MCF 10A (cell line): ENCODE measurements at regions not wholly inside any gene's neighbourhood (a gene's known extent, or its start where the extent isn't known, plus 50 kb on each side); places are given as distances from the start of the nearest gene placed in this dataset.

Experiments used
- BruUV-seq: library from RNA; stranded (reverse); fragments of 400-500 nt; replicated peaks from 2 replicates; lab custom pipeline; 2021; lab: Mats Ljungman, UMichigan
- CTCF ChIA-PET: fragments of 300-600 bp; sonication (Branson Sonifier 250); formaldehyde crosslinking; extraction: SDS; loops from one replicate; lab custom pipeline; 2021; ENCODE audit warnings: antibody characterized with exemption, inconsistent platforms; lab: Yijun Ruan, JAX
- POLR2A ChIA-PET: fragments of 300-600, 350-650 bp; sonication (Branson Sonifier 250); formaldehyde crosslinking; extraction: SDS; loops from one replicate; lab custom pipeline; 2020; ENCODE audit warnings: antibody characterized with exemption, inconsistent platforms; lab: Yijun Ruan, JAX
- DNase-seq: peaks from one replicate; pipeline ENCODE4 v3.0.0-alpha.2; 2018; ENCODE audit not compliant: unreplicated experiment
- H3K27ac Mint-ChIP-seq: one replicate; pipeline ENCODE4 v1.8.0; 2022; ENCODE audit warnings: mild to moderate bottlenecking, low read depth, mixed read lengths; ENCODE audit not compliant: unreplicated experiment
- H3K27me3 Mint-ChIP-seq: one replicate; pipeline ENCODE4 v1.8.0; 2022; ENCODE audit warnings: mixed read lengths; ENCODE audit not compliant: insufficient read depth, unreplicated experiment
- H3K36me3 Mint-ChIP-seq: one replicate; pipeline ENCODE4 v1.8.0; 2022; ENCODE audit warnings: mild to moderate bottlenecking, moderate library complexity, mixed read lengths; ENCODE audit not compliant: insufficient read depth, unreplicated experiment
- H3K4me1 Mint-ChIP-seq: one replicate; pipeline ENCODE4 v1.8.0; 2022; ENCODE audit warnings: mixed read lengths; ENCODE audit not compliant: insufficient read depth, unreplicated experiment
- H3K4me3 Mint-ChIP-seq: one replicate; pipeline ENCODE4 v1.8.0; 2022; ENCODE audit warnings: mild to moderate bottlenecking, moderate library complexity, mixed read lengths; ENCODE audit not compliant: unreplicated experiment
- H3K9me3 Mint-ChIP-seq: one replicate; pipeline ENCODE4 v1.8.0; 2022; ENCODE audit warnings: mixed read lengths; ENCODE audit not compliant: unreplicated experiment
- CTCF ChIP-seq: fragments of 200-600 bp; IDR thresholded peaks from one replicate; pipeline ENCODE4 v1.8.0; 2022; ENCODE audit warnings: antibody characterized with exemption, mild to moderate bottlenecking; ENCODE audit not compliant: unreplicated experiment
- intact Hi-C: fragments of 100-400 bp; cut with micrococcal nuclease; formaldehyde crosslinking; loops from 2 replicates; pipeline ENCODE4 v1.14.1; 2022

GRCh38 chr1:96178053-96178452, 543.5 kb upstream of the PTBP2 start:
- no peak overlapping the region for H3K27ac Mint-ChIP-seq
- no peak overlapping the region for H3K4me3 Mint-ChIP-seq
- DNase-seq = no peak
- no peaks in the 10 kb centered on the region for H3K27me3 Mint-ChIP-seq
- no peaks in the 10 kb centered on the region for H3K36me3 Mint-ChIP-seq
- no peaks in the 10 kb centered on the region for H3K4me1 Mint-ChIP-seq
- ChIA-PET CTCF (no interaction called here), POLR2A (no interaction called here)
- intact Hi-C loops = no loop called here
- TF ChIP-seq CTCF = no peak
- no TSS peak for BruUV-seq
- H3K9me3 Mint-ChIP-seq = no peaks in the 10 kb centered on the region

- DNase-seq = no peak
- intact Hi-C loops = no loop called here
- no peaks in the 10 kb centered on the region for H3K4me1 Mint-ChIP-seq
- no peak for TF ChIP-seq CTCF
- H3K36me3 Mint-ChIP-seq = no peaks in the 10 kb centered on the region
- ChIA-PET CTCF (interaction anchor here (0.7 kb wide), 1 partner anchor 179 kb away, joined by 3 read pairs; no protein-coding TSS in a partner anchor), POLR2A (no interaction called here)
- H3K27ac Mint-ChIP-seq = no peak overlapping the region
- H3K9me3 Mint-ChIP-seq = no peaks in the 10 kb centered on the region
- no peaks in the 10 kb centered on the region for H3K27me3 Mint-ChIP-seq
- no TSS peak for BruUV-seq
- no peak overlapping the region for H3K4me3 Mint-ChIP-seq
These were observed 538.1 kb upstream of the PTBP2 start for GRCh38 chr1:96183485-96183884.

GRCh38 chr1:96183928-96184327, 537.7 kb upstream of the PTBP2 start:
- ChIA-PET CTCF (interaction anchor here (0.7 kb wide), 1 partner anchor 178 kb away, joined by 3 read pairs; no protein-coding TSS in a partner anchor), POLR2A (no interaction called here)
- no peaks in the 10 kb centered on the region for H3K4me1 Mint-ChIP-seq
- H3K27me3 Mint-ChIP-seq = no peaks in the 10 kb centered on the region
- TF ChIP-seq CTCF = no peak
- H3K27ac Mint-ChIP-seq = no peak overlapping the region
- no TSS peak for BruUV-seq
- no peaks in the 10 kb centered on the region for H3K36me3 Mint-ChIP-seq
- H3K4me3 Mint-ChIP-seq = no peak overlapping the region
- H3K9me3 Mint-ChIP-seq = no peaks in the 10 kb centered on the region
- intact Hi-C loops = no loop called here
- no peak for DNase-seq

GRCh38 chr1:96185181-96185580, 536.4 kb upstream of the PTBP2 start:
- Mint-ChIP-seq H3K9me3 (peaks cover under 1% of the 10 kb centered on the region), H3K4me1 (no peaks in the 10 kb centered on the region)

More at GRCh38 chr1:96185181-96185580, 536.4 kb upstream of the PTBP2 start:
- intact Hi-C loops = no loop called here
- no peaks in the 10 kb centered on the region for H3K27me3 Mint-ChIP-seq
- TF ChIP-seq CTCF = no peak
- H3K4me3 Mint-ChIP-seq = no peak overlapping the region
- DNase-seq = no peak
- POLR2A ChIA-PET = no interaction called here
- H3K27ac Mint-ChIP-seq = no peak overlapping the region
- no peaks in the 10 kb centered on the region for H3K36me3 Mint-ChIP-seq
- BruUV-seq = no TSS peak
- CTCF ChIA-PET = no interaction called here
